SK-N-SH treated with all-trans-retinoic acid at 6 μM for 48 hours (cell line): ENCODE measurements at regions not wholly inside any gene's neighbourhood (a gene's known extent, or its start where the extent isn't known, plus 50 kb on each side); places are given as distances from the start of the nearest gene placed in this dataset.

Experiments
- ATAC-seq: fragments of 200-7000 bp; cut with Tn5 transposase; 3 replicates; pipeline ENCODE4 v1.9.1; 2020; ENCODE audit warnings: mild to moderate bottlenecking, moderate library complexity
- ARNTL ChIP-seq: fragments of 450-650 bp; formaldehyde crosslinking; IDR thresholded peaks from 2 replicates; pipeline ENCODE4 v1.5.0; 2020; ENCODE audit warnings: low read depth, mild to moderate bottlenecking, moderate library complexity, borderline replicate concordance
- BACH2 ChIP-seq: fragments of 250-450 bp; sonication (Bioruptor Pico); IDR thresholded peaks from 2 replicates; pipeline ENCODE4 v1.9.0; 2021; ENCODE audit warnings: mild to moderate bottlenecking, borderline replicate concordance
- CSDC2 ChIP-seq: fragments of 250-450 bp; sonication (Bioruptor Pico); IDR thresholded peaks from 2 replicates; pipeline ENCODE4 v1.5.0; 2020; ENCODE audit warnings: mild to moderate bottlenecking, moderate library complexity
- ESRRG ChIP-seq: fragments of 250-450 bp; sonication (Bioruptor Pico); IDR thresholded peaks from 2 replicates; pipeline ENCODE4 v1.6.1; 2021; ENCODE audit warnings: mild to moderate bottlenecking
- GLIS3 ChIP-seq: fragments of 250-450 bp; sonication (Bioruptor Pico); IDR thresholded peaks from 2 replicates; pipeline ENCODE4 v1.5.0; 2020; ENCODE audit warnings: mild to moderate bottlenecking, moderate library complexity
- ISL1 ChIP-seq: fragments of 250-450 bp; sonication (Bioruptor Pico); IDR thresholded peaks from 2 replicates; pipeline ENCODE4 v2.1.2; 2022; ENCODE audit warnings: mild to moderate bottlenecking, moderate library complexity
- OSR1 ChIP-seq: fragments of 250-450 bp; sonication (Bioruptor Pico); IDR thresholded peaks from 2 replicates; pipeline ENCODE4 v1.8.0; 2022; ENCODE audit warnings: moderate library complexity, mild to moderate bottlenecking, inconsistent platforms
- PPARA ChIP-seq: fragments of 250-450 bp; sonication (Bioruptor Pico); IDR thresholded peaks from 2 replicates; pipeline ENCODE4 v1.5.0; 2020; ENCODE audit warnings: mild to moderate bottlenecking, borderline replicate concordance
- RARB ChIP-seq: fragments of 250-450 bp; sonication (Bioruptor Pico); IDR thresholded peaks from 2 replicates; pipeline ENCODE4 v1.8.0; 2021; ENCODE audit warnings: mild to moderate bottlenecking, moderate library complexity
- SNAI2 ChIP-seq: fragments of 250-450 bp; sonication (Bioruptor Pico); IDR thresholded peaks from 2 replicates; pipeline ENCODE4 v1.5.0; 2020; ENCODE audit warnings: mild to moderate bottlenecking, moderate library complexity
- TCF4 ChIP-seq: fragments of 250-450 bp; sonication (Bioruptor Pico); IDR thresholded peaks from 2 replicates; pipeline ENCODE4 v1.8.0; 2021; ENCODE audit warnings: mild to moderate bottlenecking, moderate library complexity, borderline replicate concordance
- TOX ChIP-seq: fragments of 250-450 bp; sonication (Bioruptor Pico); IDR thresholded peaks from 2 replicates; pipeline ENCODE4 v1.8.0; 2021; ENCODE audit warnings: mild to moderate bottlenecking, moderate library complexity, borderline replicate concordance
- ZC3H10 ChIP-seq: fragments of 250-450 bp; sonication (Bioruptor Pico); IDR thresholded peaks from 2 replicates; pipeline ENCODE4 v1.5.1; 2021; ENCODE audit warnings: mild to moderate bottlenecking, moderate library complexity
- ZFP30 ChIP-seq: fragments of 450-650 bp; formaldehyde crosslinking; IDR thresholded peaks from 2 replicates; pipeline ENCODE4 v1.5.0; 2022; ENCODE audit warnings: mild to moderate bottlenecking, moderate library complexity
- ZNF565 ChIP-seq: fragments of 450-650 bp; formaldehyde crosslinking; conservative IDR thresholded peaks from 2 replicates; pipeline ENCODE4 v1.5.0; 2020; ENCODE audit warnings: low read depth, mild to moderate bottlenecking, moderate library complexity
- ZNF70 ChIP-seq: fragments of 450-650 bp; formaldehyde crosslinking; IDR thresholded peaks from 2 replicates; pipeline ENCODE4 v1.5.0; 2020; ENCODE audit warnings: mild to moderate bottlenecking, moderate library complexity
- ZNF8 ChIP-seq: fragments of 450-650 bp; formaldehyde crosslinking; IDR thresholded peaks from 2 replicates; pipeline ENCODE4 v1.5.0; 2020; ENCODE audit warnings: mild to moderate bottlenecking, moderate library complexity
- TF ChIP-seq, protein P1 (sequence below): fragments of 250-450 bp; sonication (Bioruptor Pico); IDR thresholded peaks from 2 replicates; pipeline ENCODE4 v1.5.0; 2020; ENCODE audit warnings: mild to moderate bottlenecking, moderate library complexity
- TF ChIP-seq, protein P2 (sequence below): fragments of 250-450 bp; sonication (Bioruptor Pico); IDR thresholded peaks from 2 replicates; pipeline ENCODE4 v1.5.1; 2021; ENCODE audit warnings: mild to moderate bottlenecking, moderate library complexity
- TF ChIP-seq, protein P3 (sequence below): fragments of 250-450 bp; sonication (Bioruptor Pico); IDR thresholded peaks from 2 replicates; pipeline ENCODE4 v1.8.0; 2020; ENCODE audit warnings: mild to moderate bottlenecking, moderate library complexity, borderline replicate concordance
- TF ChIP-seq, protein P4 (sequence below): fragments of 250-450 bp; sonication (Bioruptor Pico); IDR thresholded peaks from 2 replicates; pipeline ENCODE4 v1.8.0; 2021; ENCODE audit warnings: low read depth, mild to moderate bottlenecking, moderate library complexity, borderline replicate concordance

DNA sequence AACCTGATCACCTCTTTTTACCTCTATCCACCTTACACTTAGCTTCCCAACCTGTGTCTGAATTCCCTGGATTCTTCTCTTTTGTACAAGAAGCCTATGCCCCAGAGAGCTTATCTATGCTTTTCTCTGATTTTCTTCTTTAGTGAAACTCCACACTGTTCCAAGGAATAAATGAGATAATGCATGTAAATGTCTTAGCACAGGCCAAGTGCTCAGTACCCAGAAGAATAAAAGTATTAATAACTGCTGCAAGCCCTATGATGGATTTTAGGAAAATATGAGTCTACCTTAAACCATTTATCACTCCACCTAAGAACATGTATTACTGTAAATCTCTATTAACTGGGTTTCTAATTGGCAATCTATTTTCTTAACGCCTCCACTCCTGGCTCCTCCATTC is 168.5 kb upstream of the TNC start:
- ATAC-seq = no peak
- TF ChIP-seq, protein P1, sequence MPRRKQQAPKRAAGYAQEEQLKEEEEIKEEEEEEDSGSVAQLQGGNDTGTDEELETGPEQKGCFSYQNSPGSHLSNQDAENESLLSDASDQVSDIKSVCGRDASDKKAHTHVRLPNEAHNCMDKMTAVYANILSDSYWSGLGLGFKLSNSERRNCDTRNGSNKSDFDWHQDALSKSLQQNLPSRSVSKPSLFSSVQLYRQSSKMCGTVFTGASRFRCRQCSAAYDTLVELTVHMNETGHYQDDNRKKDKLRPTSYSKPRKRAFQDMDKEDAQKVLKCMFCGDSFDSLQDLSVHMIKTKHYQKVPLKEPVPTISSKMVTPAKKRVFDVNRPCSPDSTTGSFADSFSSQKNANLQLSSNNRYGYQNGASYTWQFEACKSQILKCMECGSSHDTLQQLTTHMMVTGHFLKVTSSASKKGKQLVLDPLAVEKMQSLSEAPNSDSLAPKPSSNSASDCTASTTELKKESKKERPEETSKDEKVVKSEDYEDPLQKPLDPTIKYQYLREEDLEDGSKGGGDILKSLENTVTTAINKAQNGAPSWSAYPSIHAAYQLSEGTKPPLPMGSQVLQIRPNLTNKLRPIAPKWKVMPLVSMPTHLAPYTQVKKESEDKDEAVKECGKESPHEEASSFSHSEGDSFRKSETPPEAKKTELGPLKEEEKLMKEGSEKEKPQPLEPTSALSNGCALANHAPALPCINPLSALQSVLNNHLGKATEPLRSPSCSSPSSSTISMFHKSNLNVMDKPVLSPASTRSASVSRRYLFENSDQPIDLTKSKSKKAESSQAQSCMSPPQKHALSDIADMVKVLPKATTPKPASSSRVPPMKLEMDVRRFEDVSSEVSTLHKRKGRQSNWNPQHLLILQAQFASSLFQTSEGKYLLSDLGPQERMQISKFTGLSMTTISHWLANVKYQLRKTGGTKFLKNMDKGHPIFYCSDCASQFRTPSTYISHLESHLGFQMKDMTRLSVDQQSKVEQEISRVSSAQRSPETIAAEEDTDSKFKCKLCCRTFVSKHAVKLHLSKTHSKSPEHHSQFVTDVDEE (CRISPR knock-in tag) = no peak
- TF ChIP-seq ZNF70 (CRISPR knock-in tag) = no peak
- TF ChIP-seq ZNF565 (CRISPR knock-in tag) = no peak
- no peak for TF ChIP-seq OSR1
- no peak for TF ChIP-seq ZNF8
- no peak for TF ChIP-seq ZFP30 (CRISPR knock-in tag)
- TF ChIP-seq ISL1 (CRISPR knock-in tag) = no peak
- TF ChIP-seq, protein P2, sequence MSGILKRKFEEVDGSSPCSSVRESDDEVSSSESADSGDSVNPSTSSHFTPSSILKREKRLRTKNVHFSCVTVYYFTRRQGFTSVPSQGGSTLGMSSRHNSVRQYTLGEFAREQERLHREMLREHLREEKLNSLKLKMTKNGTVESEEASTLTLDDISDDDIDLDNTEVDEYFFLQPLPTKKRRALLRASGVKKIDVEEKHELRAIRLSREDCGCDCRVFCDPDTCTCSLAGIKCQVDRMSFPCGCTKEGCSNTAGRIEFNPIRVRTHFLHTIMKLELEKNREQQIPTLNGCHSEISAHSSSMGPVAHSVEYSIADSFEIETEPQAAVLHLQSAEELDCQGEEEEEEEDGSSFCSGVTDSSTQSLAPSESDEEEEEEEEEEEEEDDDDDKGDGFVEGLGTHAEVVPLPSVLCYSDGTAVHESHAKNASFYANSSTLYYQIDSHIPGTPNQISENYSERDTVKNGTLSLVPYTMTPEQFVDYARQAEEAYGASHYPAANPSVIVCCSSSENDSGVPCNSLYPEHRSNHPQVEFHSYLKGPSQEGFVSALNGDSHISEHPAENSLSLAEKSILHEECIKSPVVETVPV (CRISPR knock-in tag) = no peak
- TF ChIP-seq, protein P3, sequence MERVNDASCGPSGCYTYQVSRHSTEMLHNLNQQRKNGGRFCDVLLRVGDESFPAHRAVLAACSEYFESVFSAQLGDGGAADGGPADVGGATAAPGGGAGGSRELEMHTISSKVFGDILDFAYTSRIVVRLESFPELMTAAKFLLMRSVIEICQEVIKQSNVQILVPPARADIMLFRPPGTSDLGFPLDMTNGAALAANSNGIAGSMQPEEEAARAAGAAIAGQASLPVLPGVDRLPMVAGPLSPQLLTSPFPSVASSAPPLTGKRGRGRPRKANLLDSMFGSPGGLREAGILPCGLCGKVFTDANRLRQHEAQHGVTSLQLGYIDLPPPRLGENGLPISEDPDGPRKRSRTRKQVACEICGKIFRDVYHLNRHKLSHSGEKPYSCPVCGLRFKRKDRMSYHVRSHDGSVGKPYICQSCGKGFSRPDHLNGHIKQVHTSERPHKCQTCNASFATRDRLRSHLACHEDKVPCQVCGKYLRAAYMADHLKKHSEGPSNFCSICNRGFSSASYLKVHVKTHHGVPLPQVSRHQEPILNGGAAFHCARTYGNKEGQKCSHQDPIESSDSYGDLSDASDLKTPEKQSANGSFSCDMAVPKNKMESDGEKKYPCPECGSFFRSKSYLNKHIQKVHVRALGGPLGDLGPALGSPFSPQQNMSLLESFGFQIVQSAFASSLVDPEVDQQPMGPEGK = no peak
- no peak for TF ChIP-seq ZC3H10
- TF ChIP-seq RARB (CRISPR knock-in tag) = no peak
- TF ChIP-seq CSDC2 = no peak
- no peak for TF ChIP-seq SNAI2
- TF ChIP-seq GLIS3 = no peak
- no peak for TF ChIP-seq ESRRG (CRISPR knock-in tag)
- TF ChIP-seq TCF4 (CRISPR knock-in tag) = no peak
- TF ChIP-seq BACH2 (CRISPR knock-in tag) = no peak
- no peak for TF ChIP-seq PPARA (CRISPR knock-in tag)
- no peak for TF ChIP-seq ARNTL (CRISPR knock-in tag)
- TF ChIP-seq TOX (CRISPR knock-in tag) = no peak

DNA sequence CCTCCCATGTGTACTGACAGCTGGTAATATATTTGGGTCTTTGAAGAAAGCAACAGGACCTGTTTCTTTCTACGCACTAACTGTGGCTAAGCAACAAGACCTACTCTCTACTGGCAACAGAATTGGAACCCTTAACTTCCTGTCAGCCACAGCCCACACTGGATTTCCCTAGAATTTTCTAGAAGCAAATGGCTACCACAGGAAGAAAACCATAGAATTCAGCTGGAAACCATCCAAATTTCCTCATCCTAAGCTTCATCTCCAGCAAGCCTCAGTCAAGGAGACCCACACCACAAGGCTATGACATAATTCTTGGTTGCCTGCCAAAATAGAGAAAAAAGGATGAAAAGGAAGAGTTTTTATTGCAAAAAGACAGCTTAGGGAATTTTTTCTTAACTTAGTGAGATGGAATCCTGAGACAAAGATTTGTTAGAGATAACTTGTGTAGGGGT is 171.8 kb upstream of the TNC start:
- ATAC-seq = peak; percentile 56
- TF ChIP-seq RARB (CRISPR knock-in tag) = no peak
- no peak for TF ChIP-seq OSR1
- no peak for TF ChIP-seq GLIS3
- TF ChIP-seq, protein P1 (CRISPR knock-in tag) = no peak
- TF ChIP-seq ISL1 (CRISPR knock-in tag) = peak; percentile 25; the same call in 1 of the 2 replicates
- no peak for TF ChIP-seq ZC3H10
- no peak for TF ChIP-seq ZNF565 (CRISPR knock-in tag)
- TF ChIP-seq, protein P4, sequence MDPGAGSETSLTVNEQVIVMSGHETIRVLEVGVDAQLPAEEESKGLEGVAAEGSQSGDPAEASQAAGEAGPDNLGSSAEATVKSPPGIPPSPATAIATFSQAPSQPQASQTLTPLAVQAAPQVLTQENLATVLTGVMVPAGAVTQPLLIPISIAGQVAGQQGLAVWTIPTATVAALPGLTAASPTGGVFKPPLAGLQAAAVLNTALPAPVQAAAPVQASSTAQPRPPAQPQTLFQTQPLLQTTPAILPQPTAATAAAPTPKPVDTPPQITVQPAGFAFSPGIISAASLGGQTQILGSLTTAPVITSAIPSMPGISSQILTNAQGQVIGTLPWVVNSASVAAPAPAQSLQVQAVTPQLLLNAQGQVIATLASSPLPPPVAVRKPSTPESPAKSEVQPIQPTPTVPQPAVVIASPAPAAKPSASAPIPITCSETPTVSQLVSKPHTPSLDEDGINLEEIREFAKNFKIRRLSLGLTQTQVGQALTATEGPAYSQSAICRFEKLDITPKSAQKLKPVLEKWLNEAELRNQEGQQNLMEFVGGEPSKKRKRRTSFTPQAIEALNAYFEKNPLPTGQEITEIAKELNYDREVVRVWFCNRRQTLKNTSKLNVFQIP (CRISPR knock-in tag) = no peak
- TF ChIP-seq, all 23 proteins: peak for 1

DNA sequence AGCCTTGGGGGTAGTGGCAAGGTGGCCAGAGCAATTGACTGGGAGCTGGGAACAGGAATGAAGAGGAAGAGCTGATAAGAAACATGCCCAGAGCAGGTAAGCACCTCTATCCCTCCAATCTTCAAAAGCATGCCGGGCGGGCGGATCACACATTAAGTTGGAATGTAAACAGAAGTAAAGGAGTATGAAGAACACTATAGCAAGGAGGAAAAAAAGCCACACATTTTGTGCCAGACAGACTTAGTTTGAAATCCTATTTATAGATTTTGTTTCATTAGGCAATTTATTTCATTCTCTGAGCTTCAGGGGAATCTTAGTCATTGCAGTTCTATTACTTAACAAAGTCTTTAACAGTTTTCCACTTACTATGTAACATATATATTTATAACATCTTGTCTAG is 173.9 kb upstream of the TNC start:
- TF ChIP-seq ISL1 (CRISPR knock-in tag) (no peak), BACH2 (CRISPR knock-in tag) (no peak), OSR1 (no peak), ZFP30 (CRISPR knock-in tag) (no peak), GLIS3 (no peak)
- TF ChIP-seq, protein P4 (CRISPR knock-in tag) = no peak
- ATAC-seq = no peak
